GM18507 (cell line): ENCODE measurements at regions not wholly inside any gene's neighbourhood (a gene's known extent, or its start where the extent isn't known, plus 50 kb on each side); places are given as distances from the start of the nearest gene placed in this dataset.

ENCODE experiments used
- DNase-seq: peaks from one replicate; pipeline ENCODE4 v3.0.0; 2011; ENCODE audit warnings: low read depth; ENCODE audit not compliant: insufficient read length; ENCODE audit errors: extremely low spot score
- FAIRE-seq: peaks from 2 replicates; lab custom pipeline; 2011; peaks lifted over from hg19 to GRCh38; lab: Jason Lieb, UNC

DNA sequence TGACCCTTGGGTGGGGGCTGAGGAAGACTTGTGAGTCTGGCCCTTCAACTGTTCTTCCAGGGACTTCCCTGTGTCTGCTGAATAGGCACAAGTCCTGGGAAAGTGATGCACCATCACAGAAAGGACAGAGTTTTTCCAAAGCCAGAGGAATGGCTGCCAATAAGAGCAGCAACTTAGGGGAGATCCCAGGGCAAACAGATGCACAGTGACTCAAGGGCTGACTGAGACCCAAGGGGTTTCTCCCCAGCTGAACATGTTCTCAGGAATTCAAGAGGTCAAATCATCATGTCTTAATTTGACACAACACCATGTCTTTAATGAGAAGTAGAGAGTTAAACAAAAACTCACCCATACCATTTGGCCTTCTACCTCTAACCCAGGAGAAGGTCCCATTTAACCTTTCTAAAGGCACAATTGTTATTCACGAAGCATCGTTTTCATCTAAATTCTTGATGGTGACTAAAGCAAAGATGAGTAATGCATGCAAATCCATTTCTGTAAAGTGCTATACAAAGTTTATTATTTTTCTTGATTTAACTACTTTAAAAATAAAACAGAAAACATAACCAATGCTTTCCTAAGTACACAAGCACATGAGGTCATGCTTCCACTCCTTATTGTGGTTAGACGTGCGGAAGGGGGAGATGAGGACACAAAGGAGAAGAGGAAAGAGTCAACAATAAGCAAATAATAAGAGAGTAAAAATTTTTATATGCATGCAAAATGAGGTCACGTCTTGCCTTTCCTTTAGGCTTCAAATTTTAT lies 324.1 kb downstream of the PLK2 start:
- DNase-seq (no peak), FAIRE-seq (no peak)

DNA sequence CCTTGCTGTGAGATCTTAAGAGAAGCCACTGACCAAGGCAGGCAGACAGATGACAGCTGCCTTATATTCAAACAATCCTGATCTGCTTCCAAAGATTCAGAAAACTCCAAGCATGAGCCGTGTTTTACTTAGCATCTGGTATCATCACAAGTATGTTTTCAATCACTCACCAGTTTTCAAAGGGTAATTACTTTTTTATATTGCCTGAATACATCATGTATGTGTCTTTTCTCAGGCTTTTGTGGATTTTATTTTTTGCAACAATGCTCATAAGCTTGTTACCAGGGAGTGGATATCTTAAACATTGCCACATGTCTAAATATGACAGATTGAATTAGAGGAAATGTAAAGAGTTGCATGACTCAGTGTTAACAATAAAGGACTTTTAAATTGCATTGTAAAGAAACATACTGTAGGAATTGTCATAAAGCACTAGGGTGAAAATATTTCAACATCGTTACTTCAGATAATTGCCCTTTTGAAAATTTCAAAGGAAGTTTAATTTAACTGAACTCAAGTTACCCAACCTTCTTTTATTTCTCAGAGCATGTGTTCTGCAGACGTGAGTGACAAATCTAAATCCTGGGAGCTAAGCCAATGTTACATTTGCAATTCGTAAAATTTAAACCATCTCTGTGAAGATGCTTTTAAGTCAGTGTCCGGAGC lies 326.1 kb downstream of the PLK2 start:
- DNase-seq (no peak), FAIRE-seq (no peak)

DNA sequence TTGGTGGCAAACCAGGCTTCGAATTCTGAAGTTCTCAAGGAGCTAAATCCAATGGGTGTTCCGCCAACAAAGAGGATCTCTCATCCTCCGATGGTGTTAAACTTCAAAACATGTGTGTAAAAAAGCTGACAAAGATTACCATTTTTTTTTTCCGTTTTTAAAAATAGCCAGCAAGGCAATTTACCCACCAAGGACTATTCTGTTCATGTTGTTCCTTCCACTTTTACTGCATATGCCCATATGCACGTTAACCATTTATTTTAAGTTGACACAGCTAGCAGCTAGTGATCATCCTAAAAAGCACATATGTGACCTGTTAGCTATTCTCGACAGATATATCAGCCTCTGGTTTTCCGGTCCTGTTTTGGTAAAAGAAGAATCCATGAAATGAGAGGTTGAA lies 326.7 kb downstream of the PLK2 start:
- DNase-seq (no peak), FAIRE-seq (no peak)

DNA sequence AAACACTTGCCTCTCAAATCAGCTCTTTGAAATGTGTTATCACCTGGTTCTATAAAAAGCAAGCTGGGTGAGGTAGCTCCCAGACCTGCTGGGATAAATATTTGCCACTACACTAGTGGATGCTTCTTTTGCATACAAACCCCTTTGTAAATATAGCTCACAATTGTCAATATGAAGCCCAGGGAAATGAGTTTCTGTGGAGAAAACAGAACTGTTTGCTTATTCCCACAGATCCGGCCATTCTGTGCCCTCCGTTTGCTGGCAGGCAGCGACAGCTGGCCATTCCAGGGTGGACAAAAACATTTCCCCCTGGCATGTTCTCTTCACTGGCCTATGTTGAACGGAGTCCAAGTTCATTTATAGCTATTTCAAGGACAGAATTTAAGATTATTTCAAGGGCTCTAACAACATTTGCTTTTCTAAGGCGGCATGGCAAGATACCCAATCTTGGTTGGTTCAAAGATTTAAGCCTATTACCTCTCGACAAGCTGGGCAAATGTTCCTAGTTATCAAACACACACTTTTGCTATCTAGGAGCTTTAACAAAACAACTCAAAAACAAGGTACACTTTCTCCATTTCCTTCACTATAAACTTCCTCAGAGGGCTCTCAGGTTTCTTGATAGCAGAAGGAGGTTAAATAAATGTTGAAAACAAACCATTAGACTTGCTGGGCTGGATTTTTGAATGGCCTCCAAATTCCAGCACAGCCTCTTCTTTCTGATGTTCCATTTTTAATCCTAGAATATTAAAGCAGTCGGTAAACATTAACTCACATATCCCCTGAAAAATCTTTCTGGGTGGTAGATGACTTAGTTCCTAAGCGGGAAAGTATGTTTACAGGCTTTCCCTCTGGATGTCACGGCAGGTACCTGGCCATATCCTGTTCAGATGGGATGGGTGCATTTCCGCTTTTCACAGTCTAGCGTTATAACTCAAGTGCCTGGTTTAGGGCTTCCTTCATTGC lies 332.3 kb downstream of the PLK2 start:
- no peak for DNase-seq
- no peak for FAIRE-seq

DNA sequence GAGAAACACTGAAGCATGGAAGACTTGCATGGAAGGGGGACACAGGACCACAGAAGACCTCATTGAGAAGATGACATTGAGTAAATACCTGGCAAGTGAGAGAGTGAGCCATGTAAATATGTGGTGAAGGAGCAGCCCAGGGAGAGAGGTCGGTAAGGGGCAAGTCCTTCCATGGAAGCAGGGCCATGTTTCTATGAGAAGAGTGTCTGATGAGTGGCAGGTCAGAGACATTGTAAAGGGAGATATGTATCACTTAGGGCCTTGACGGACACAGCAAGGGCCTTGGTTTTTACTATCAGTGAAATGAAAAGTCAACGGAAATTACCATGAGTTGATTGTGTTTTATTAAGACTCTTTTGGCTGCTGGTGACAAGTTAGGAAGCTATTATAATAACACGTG lies 336.4 kb downstream of the PLK2 start:
- FAIRE-seq, result no peak
- DNase-seq, result no peak

DNA sequence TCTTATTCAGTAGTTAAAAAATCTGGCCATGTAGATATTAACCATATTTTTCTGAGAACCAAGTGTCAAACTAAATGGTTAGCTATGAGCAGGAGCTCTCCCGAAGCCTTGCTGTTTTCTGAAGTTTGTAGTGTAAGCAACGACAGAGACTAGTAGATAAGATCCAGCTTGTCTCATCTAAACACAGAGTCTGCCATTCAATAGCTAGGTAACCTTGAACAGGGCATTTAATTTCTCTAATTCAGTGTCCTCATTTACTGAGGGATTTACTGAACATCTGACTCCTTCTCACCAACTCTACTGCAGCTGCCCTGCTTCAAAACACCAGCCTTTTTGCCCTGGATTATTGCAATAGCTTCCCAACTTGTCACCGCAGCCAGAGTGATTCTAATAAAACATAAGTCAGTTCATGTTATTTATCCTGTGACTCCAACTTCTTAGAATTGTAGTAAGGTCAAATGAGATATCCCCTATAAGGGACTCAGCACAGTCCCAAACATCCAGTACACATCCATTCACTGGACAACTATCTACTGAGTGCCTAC lies 337.0 kb downstream of the PLK2 start:
- FAIRE-seq (no peak), DNase-seq (no peak)

DNA sequence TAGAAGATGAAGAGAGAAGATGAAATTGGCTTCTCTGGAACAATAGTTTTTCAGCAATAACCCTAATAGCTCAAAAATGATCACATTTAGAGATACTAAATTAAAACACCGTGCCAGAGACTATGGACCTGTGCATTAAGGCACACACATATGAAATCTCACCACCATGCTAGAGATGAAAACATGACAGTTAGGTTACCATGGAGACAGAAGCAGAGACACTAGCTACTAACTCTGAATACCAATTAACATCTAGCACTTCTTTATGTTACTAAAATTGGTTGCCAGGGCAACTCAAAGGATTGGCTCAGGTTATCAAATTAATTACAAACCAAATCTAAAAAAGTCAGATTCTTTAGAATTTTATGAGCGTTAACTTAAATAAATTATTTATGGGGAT lies 337.7 kb downstream of the PLK2 start:
- DNase-seq (no peak), FAIRE-seq (no peak)

DNA sequence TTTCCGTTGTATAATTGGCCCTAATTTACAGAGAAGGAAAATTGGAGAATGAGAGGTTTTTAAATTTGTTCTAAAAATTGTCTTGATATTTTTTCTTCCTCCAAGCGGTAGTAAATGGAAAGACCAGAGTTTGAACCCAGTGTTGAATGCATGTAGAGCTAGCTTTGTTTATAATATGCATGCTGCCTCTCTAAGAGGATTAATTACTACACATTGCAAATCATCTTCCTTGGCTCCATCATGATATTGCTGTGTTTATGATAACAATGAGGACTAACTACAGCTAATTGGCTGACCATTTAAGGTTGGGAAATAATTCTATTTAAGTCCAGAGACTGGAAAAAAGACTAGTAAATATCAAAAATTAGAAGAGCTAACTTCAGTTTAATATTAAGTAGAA lies 338.5 kb downstream of the PLK2 start:
- FAIRE-seq, result no peak
- DNase-seq, result no peak

DNA sequence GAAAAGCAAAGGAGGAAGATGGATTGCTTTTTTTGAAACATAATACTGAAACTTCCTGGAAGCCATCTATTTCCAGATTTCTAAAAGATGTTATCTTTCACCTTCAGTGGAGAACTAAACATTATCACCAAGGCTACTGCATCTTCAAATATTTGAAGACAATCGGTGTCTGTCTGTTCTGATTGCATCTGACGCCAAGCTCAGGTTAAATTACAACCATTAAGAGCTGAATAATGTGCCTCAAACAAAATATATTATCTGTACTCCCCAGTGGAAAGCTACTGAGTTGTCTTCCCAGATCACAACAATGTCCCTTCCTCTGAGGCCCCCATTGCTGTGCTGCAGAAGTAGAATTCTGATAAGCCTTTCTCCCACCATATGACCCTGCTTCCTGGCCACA lies 342.3 kb downstream of the PLK2 start:
- FAIRE-seq, result no peak
- DNase-seq, result no peak

DNA sequence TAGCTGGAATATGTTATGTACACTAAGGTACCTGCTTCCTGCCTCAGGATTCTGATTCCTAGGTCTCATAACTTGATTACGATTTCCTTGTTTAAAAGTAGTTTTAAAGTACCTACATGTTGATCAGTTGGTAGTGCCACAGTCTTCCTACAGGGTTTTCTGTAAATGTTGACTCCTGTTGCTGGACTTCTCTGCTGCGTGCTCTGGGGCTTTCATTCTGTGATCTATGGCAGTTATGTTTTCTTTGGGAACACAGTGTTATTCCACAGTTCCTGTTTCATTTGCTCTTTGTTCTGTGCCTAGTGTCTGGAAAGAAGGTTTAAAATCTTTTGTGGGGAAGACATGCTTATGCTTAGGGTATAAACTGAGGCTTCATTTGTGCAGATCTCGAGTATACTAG lies 343.5 kb downstream of the PLK2 start:
- FAIRE-seq (no peak), DNase-seq (no peak)

DNA sequence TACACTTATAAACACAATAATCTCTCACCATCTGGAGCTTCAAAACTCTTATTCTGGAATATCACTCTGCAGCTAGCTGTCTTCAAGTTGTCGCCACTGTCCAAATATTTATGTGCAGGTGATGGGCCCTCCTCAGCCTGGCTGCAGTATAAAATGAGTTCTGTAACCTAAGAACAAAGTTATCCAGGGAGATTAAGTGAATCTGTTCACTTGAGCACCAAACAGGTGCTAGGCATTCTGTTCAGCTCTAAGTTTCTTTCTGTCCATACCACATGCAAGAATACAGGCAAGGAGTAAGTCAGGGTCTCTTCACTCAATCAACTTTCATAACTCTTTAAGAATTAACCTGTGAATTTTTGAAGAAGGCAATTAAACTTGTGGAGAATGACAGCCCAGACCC lies 344.1 kb downstream of the PLK2 start:
- no peak for DNase-seq
- no peak for FAIRE-seq

DNA sequence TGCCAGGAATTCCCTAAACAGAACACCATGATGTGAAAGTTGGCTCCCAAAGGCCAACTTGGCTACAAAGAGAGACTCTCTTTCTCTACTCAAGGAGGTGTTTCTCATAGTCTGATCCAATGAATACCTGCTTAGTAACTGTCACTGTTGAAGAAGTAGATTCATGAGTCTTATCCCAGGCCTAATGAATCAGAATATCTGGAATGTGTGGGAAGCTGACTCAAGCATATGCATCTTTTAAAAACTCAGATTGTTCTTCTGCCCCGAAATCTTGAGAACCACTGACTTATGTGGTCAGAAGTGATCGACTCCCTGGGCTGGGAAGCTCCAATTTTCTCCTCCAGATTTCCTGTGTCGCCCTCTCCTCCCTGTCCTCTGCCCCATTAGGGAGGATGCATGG lies 345.6 kb downstream of the PLK2 start:
- no peak for DNase-seq
- no peak for FAIRE-seq

DNA sequence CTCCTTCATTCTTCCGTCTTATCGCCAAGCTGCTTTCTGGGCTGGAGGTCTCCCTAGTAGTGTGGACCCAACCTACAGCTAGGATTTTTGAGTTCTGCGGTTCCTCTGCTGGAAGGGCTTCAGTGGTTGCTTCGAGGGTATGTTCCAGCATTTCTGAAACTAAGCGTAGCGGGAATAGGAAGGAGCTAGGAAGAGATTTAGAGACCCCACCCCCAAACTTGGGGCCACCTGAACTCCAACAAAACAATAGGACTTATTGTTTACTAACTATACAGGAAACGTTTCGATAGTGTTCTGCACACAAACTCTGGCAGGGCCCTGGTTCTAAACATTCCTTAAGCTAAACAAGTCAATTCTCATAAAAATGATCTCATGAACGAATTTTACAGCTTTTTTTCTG lies 346.7 kb downstream of the PLK2 start:
- FAIRE-seq, result no peak
- no peak for DNase-seq

DNA sequence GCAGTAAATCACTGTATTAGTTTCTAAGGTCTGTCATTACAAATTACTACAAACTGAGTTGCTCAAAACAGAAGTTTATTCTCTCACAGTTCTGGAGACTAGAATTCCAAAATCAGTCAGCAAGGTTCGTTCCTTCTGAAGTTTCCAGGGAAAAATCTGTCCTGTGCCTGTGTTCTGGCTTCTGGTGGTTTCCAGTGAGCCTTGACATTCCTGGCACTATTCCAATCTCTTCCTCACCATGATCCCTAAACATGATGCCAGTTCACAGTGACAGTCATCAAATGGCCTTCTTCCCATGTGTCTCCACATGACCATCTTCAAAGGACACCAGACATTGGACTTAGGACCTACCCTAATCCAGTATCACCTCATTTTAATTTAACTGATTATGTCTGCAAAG lies 351.4 kb downstream of the PLK2 start:
- FAIRE-seq, result no peak
- no peak for DNase-seq

DNA sequence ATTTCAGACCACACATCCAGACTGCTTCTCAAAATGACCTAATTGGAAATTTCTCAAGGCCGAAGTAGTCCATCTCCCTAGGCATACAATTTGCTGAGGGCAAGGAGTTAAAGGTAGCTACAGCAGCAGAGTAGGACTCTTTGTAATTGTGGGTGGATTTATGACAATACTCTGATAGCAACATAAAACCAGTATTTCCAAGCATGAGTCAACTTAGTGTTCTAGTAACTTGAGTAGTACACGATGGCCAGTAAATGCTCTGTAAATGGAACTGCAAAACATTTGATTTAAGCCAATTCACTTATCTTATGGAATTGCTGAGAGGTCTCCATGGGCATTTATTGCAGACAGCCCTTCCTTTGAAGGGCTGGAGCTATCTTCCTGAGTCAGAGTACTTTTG lies 352.2 kb downstream of the PLK2 start:
- DNase-seq (no peak), FAIRE-seq (no peak)

DNA sequence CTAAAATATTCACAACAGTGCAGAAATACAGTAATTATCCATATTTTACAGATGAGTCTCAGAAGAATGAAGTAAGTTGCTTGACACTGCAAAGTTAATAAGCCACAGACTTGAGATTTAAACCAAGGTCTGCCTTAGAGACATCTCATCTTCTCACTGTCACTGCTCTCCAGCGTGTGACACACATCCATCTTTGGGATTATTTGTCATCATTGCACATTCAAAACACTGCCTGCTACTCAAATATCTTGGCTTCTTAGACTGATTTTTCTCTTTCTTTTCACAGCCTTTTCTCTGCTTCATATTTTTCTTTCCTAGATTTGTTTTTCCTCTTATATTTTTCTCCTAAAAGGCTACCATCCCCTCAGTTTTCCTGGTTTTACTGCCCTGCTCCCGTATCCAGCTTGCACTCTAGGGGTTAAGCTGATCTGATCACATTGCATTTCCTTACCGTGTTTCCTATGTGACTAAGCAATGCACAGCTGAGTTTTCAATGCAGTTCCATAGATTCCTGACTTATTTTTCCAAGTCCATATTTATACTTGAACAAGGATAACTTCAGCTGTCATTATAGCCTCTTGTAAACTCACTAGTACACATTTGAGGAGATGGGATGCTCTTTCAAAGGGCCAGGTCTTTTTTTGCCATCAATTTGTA lies 353.0 kb downstream of the PLK2 start:
- no peak for DNase-seq
- FAIRE-seq, result no peak

DNA sequence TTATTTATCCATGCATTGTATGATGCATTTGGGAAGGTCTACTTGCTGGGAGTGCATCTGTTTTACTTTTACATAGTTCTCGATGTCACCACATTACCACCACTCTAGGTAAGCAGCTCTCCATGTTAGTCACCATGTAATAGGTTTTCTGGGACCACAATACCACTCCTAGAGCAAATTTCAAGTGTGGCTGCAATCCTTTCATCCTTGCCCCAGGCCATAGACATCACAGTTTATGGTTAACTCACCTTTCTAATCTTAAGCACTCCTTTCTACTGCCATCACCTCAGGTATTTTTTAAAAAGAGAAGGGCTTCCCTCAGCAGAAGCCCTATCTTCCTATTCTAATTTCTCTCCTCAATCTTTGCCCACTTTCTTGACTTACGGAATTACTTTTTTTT lies 354.1 kb downstream of the PLK2 start:
- DNase-seq (no peak), FAIRE-seq (no peak)

DNA sequence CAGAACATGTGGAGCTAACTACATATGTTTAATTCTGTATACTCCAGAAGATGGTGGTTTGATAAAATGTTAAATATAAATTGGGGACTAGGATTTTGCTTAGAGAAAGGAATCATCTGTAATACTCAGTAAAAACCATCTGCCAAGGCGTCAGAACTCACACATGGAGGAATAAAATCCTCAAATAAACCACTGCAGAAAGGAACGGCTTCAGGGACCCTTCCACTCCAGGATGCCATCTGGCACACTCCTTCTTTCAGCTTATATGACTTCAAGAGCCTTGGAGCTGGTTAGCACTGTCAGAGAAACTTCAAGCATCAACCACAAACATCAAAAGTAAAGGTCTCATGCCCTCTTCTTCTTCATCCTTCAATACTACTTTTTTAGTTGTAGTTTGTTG lies 360.6 kb downstream of the PLK2 start:
- DNase-seq, result no peak

DNA sequence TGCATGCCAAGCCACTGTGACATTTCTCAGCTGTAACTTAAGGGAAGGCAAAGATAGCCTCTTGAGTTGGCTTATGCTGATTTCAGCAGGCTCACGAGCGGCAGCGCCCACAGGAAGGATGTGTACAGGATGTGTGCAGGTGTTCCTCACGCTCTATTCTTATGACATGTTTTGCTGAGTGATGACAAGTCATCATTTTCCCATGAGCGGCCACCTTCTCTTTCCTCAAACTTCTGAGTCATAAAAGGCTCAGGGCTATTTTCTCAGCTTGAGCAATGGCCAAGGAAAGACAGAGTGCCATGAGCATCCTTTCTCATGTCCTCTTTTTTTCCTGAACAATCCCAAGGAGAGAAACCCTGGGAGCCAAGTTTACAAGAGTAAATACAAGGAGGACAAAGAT lies 365.9 kb downstream of the PLK2 start:
- DNase-seq, result no peak
- no peak for FAIRE-seq

More for the DNA sequence above, 360.6 kb downstream of the PLK2 start:
- no peak for FAIRE-seq

DNA sequence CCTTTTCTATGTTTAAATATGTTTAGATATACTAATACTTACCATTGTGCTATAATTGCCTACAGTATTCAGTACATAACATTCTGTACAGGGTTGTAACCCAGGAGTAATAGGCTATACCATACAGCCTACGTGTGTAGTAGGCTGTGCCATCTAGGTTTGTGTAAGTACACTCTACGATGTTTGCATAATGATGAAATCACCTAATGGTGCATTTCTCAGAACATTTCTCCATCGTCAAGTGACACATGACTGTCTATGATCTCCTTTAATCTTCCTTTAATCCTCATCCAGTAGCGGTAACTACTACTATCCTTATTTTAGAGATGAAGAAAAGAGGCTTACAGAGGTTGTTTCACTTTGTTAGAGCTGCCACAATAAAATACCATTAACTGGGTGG lies 369.2 kb downstream of the PLK2 start:
- DNase-seq (no peak), FAIRE-seq (no peak)
